IMR-90 (cell line): ENCODE measurements at regions not wholly inside any gene's neighbourhood (a gene's known extent, or its start where the extent isn't known, plus 50 kb on each side); places are given as distances from the start of the nearest gene placed in this dataset.

Source experiments
- ATAC-seq: fragments of 200-7000 bp; cut with Tn5 transposase; 2 replicates; pipeline ENCODE4 v1.9.1; 2020; ENCODE audit warnings: low read depth, mild to moderate bottlenecking, moderate library complexity
- BruUV-seq: library from RNA; stranded (reverse); fragments of 400-500 nt; replicated peaks from 2 replicates; lab custom pipeline; 2021; lab: Mats Ljungman, UMichigan
- CTCF ChIA-PET: fragments of 300-600 bp; formaldehyde crosslinking; extraction: SDS; loops from one replicate; lab custom pipeline; 2021; ENCODE audit warnings: antibody characterized with exemption; lab: Yijun Ruan, JAX
- POLR2A ChIA-PET: fragments of 300-600 bp; sonication (Branson Sonifier 250); formaldehyde crosslinking; loops from one replicate; lab custom pipeline; 2022; ENCODE audit warnings: antibody characterized with exemption; ENCODE audit not compliant: unreplicated experiment; lab: Charles Lee
- DNase-seq: peaks from one replicate; pipeline ENCODE4 v3.0.0; 2013
- H2AFZ ChIP-seq: replicated peaks from 2 replicates; pipeline ENCODE3; 2013; ENCODE audit warnings: low read length, mild to moderate bottlenecking; ENCODE audit not compliant: poor library complexity
- H2AK5ac ChIP-seq: 2 replicates; pipeline ENCODE4 v1.6.1; 2013; ENCODE audit warnings: low read depth, low read length, inconsistent platforms
- H2AK9ac ChIP-seq: replicated peaks from 2 replicates; pipeline ENCODE3; 2013; ENCODE audit warnings: mild to moderate bottlenecking, low read depth, low read length, moderate library complexity; ENCODE audit not compliant: poor library complexity
- H2BK120ac ChIP-seq: 2 replicates; pipeline ENCODE4 v1.6.1; 2013; ENCODE audit warnings: low read depth, low read length, inconsistent platforms
- H2BK15ac ChIP-seq: 3 replicates; pipeline ENCODE4 v1.6.1; 2013; ENCODE audit warnings: low read depth, low read length, inconsistent platforms
- H2BK20ac ChIP-seq: 2 replicates; pipeline ENCODE4 v1.6.1; 2013; ENCODE audit warnings: low read depth, mild to moderate bottlenecking, inconsistent platforms, low read length, moderate library complexity
- H2BK5ac ChIP-seq: 2 replicates; pipeline ENCODE4 v1.6.1; 2013; ENCODE audit warnings: mild to moderate bottlenecking, low read depth, low read length, inconsistent platforms; ENCODE audit not compliant: poor library complexity, severe bottlenecking
- H3K14ac ChIP-seq: replicated peaks from 2 replicates; pipeline ENCODE4 v1.6.1; 2013; ENCODE audit warnings: low read depth, low read length, inconsistent platforms
- H3K18ac ChIP-seq: 2 replicates; pipeline ENCODE4 v1.6.1; 2013; ENCODE audit warnings: low read depth, low read length, control low read depth
- H3K23ac ChIP-seq: 2 replicates; pipeline ENCODE4 v1.6.1; 2013; ENCODE audit warnings: low read depth, low read length, inconsistent platforms
- H3K27ac ChIP-seq: 2 replicates; pipeline ENCODE4 v1.5.1; 2013; ENCODE audit warnings: mild to moderate bottlenecking, control low read depth, low read length; ENCODE audit not compliant: insufficient read depth
- H3K27me3 ChIP-seq: 2 replicates; pipeline ENCODE4 v1.6.1; 2013; ENCODE audit warnings: low read length; ENCODE audit not compliant: control insufficient read depth, insufficient read depth
- H3K36me3 ChIP-seq: 2 replicates; pipeline ENCODE4 v1.6.1; 2013; ENCODE audit warnings: low read length, mixed read lengths; ENCODE audit not compliant: control insufficient read depth, insufficient read depth
- H3K4ac ChIP-seq: 2 replicates; pipeline ENCODE4 v1.6.1; 2013; ENCODE audit warnings: low read depth, low read length, inconsistent platforms
- H3K4me1 ChIP-seq: 2 replicates; pipeline ENCODE4 v1.6.1; 2013; ENCODE audit warnings: low read length, mixed read lengths; ENCODE audit not compliant: control insufficient read depth, insufficient read depth
- H3K4me2 ChIP-seq: 2 replicates; pipeline ENCODE4 v1.6.1; 2013; ENCODE audit warnings: low read depth, mild to moderate bottlenecking, control low read depth, low read length, moderate library complexity
- H3K4me3 ChIP-seq: 2 replicates; pipeline ENCODE4 v1.5.1; 2013; ENCODE audit warnings: low read depth, mild to moderate bottlenecking, control low read depth, low read length, moderate library complexity; ENCODE audit not compliant: insufficient read depth
- H3K56ac ChIP-seq: 2 replicates; pipeline ENCODE4 v1.6.1; 2013; ENCODE audit warnings: low read length, inconsistent platforms; ENCODE audit not compliant: insufficient read depth; ENCODE audit errors: extremely low read depth
- H3K79me1 ChIP-seq, 2 experiments: 2 replicates each; pipeline ENCODE4 v1.6.1; 2013; ENCODE audit warnings: low read length in 2 of 2, inconsistent platforms in 1 of 2, low read depth in 1 of 2
- H3K9ac ChIP-seq: 2 replicates; pipeline ENCODE4 v1.6.1; 2013; ENCODE audit warnings: low read depth, low read length, control low read depth
- H3K9me1 ChIP-seq: 2 replicates; pipeline ENCODE4 v1.6.1; 2013; ENCODE audit warnings: low read length, inconsistent platforms; ENCODE audit not compliant: insufficient read depth
- H3K9me3 ChIP-seq: 2 replicates; pipeline ENCODE4 v1.6.1; 2013; ENCODE audit warnings: low read length; ENCODE audit not compliant: control insufficient read depth, insufficient read depth
- H4K20me1 ChIP-seq: 2 replicates; pipeline ENCODE4 v1.6.1; 2013; ENCODE audit warnings: low read length, inconsistent platforms; ENCODE audit not compliant: insufficient read depth
- H4K5ac ChIP-seq: 2 replicates; pipeline ENCODE4 v1.6.1; 2013; ENCODE audit warnings: mild to moderate bottlenecking, low read depth, low read length, control low read depth
- H4K8ac ChIP-seq, 2 experiments: 2 replicates each; pipeline ENCODE4 v1.6.1; 2013; ENCODE audit warnings: low read depth in 2 of 2, low read length in 2 of 2, control low read depth in 1 of 2, inconsistent platforms in 1 of 2
- H4K91ac ChIP-seq: 2 replicates; pipeline ENCODE4 v1.6.1; 2013; ENCODE audit warnings: low read depth, low read length, inconsistent platforms; ENCODE audit not compliant: insufficient read depth
- CHD1 ChIP-seq: IDR thresholded peaks from 2 replicates; pipeline ENCODE4 v1.6.1; 2012; ENCODE audit warnings: low read depth, low read length, improper control_type of control experiment
- WGBS, 2 experiments: methylation state at CpG; one replicate each; pipeline versions ENCODE4 v1.1.5 to v1.1.7; 2013; ENCODE audit warnings: missing lambda C conversion rate in 2 of 2; ENCODE audit not compliant: insufficient read length in 1 of 2; ENCODE audit errors: extremely low coverage in 2 of 2; 5-methylcytosine and 5-hydroxymethylcytosine counted together
- dilution Hi-C: fragments of 300-500 bp; cut with HindIII; formaldehyde crosslinking; loops from one replicate; pipeline ENCODE4 v1.14.3; 2018; ENCODE audit warnings: low sequenced_read_pairs; ENCODE audit not compliant: unreplicated experiment
- in situ Hi-C: fragments of 300-500 bp; cut with MboI; formaldehyde crosslinking; loops from 3 replicates; pipeline ENCODE4 v1.14.3; 2019; ENCODE audit warnings: low sequenced_read_pairs, inconsistent platforms, mixed read lengths
- intact Hi-C: fragments of 100-400 bp; cut with micrococcal nuclease; formaldehyde crosslinking; loops from 2 replicates; pipeline ENCODE4 v1.10.0; 2022

- Histone ChIP-seq H3K14ac (no peak overlapping the region), H2BK20ac (no peak overlapping the region), H3K23ac (no peak overlapping the region), H2BK5ac (no peak overlapping the region), H3K4me3 (no peak overlapping the region), H4K20me1 (no peaks in the 10 kb centered on the region), H2AK9ac (no peak overlapping the region), H3K4ac (no peak overlapping the region), H3K9ac (no peak overlapping the region), H3K4me1 (no peaks in the 10 kb centered on the region), H3K79me1 (no peaks in the 10 kb centered on the region), H2AFZ (no peak overlapping the region), H3K18ac (no peak overlapping the region), H3K56ac (no peak overlapping the region), H3K9me1 (no peaks in the 10 kb centered on the region), H3K27ac (no peak overlapping the region), H4K5ac (no peak overlapping the region), H4K91ac (no peak overlapping the region), H2AK5ac (no peak overlapping the region), H3K36me3 (no peaks in the 10 kb centered on the region), H2BK15ac (no peak overlapping the region), H3K27me3 (no peaks in the 10 kb centered on the region), H3K4me2 (no peak overlapping the region), H4K8ac (no peak overlapping the region), H3K9me3 (peaks cover 23% of the 10 kb centered on the region; the same call in 1 of the 2 replicates), H2BK120ac (no peak overlapping the region)
- dilution Hi-C loops (no loop called here), in situ Hi-C loops (no loop called here), intact Hi-C loops (no loop called here)
- CTCF ChIA-PET, result no interaction called here
- 28% methylated on average over 5 of the region's 12 CpGs; no CpG with 5 or more reads in 1 of the 2 experiments for WGBS, 2 experiments
- TF ChIP-seq CHD1, result no peak
- no peak for ATAC-seq
- POLR2A ChIA-PET, result interaction anchor here (0.5 kb wide), 1 partner anchor 9 kb away, joined by 4 read pairs; no protein-coding TSS in a partner anchor
- no TSS peak for BruUV-seq
- DNase-seq, result no peak
Measured at GRCh38 chr5:174175716-174176268, 130.3 kb downstream of the NSG2 start.
